H9 (cell line): ENCODE measurements at regions not wholly inside any gene's neighbourhood (a gene's known extent, or its start where the extent isn't known, plus 50 kb on each side); places are given as distances from the start of the nearest gene placed in this dataset.

Source experiments
- DNase-seq: peaks from one replicate; pipeline ENCODE4 v3.0.0-alpha.2; 2017
- H2AFZ ChIP-seq: one replicate; pipeline ENCODE4 v1.6.1; 2013; ENCODE audit warnings: mild to moderate bottlenecking, low read length, control low read depth, moderate library complexity
- H2AK5ac ChIP-seq: 2 replicates; pipeline ENCODE4 v1.6.1; 2013; ENCODE audit warnings: low read length, control low read depth, mixed read lengths; ENCODE audit not compliant: insufficient read length
- H2BK120ac ChIP-seq: one replicate; pipeline ENCODE4 v1.6.1; 2013; ENCODE audit warnings: low read depth, mild to moderate bottlenecking, low read length, control low read depth, inconsistent platforms; ENCODE audit not compliant: poor library complexity, severe bottlenecking
- H2BK12ac ChIP-seq: 2 replicates; pipeline ENCODE4 v1.6.1; 2013; ENCODE audit warnings: low read length, control low read depth, mixed read lengths, low read depth; ENCODE audit not compliant: insufficient read length
- H2BK15ac ChIP-seq: 2 replicates; pipeline ENCODE4 v1.6.1; 2013; ENCODE audit warnings: low read depth, low read length, control low read depth
- H2BK20ac ChIP-seq: one replicate; pipeline ENCODE4 v1.6.1; 2013; ENCODE audit warnings: low read depth, mild to moderate bottlenecking, low read length, control low read depth, inconsistent platforms; ENCODE audit not compliant: poor library complexity, severe bottlenecking
- H2BK5ac ChIP-seq: 2 replicates; pipeline ENCODE4 v1.6.1; 2013; ENCODE audit warnings: low read length, control low read depth, mixed read lengths; ENCODE audit not compliant: insufficient read length
- H3K14ac ChIP-seq: 2 replicates; pipeline ENCODE4 v1.6.1; 2013; ENCODE audit warnings: low read length, control low read depth; ENCODE audit not compliant: insufficient read depth
- H3K18ac ChIP-seq: 2 replicates; pipeline ENCODE4 v1.6.1; 2013; ENCODE audit warnings: low read depth, mild to moderate bottlenecking, mixed read lengths, low read length, control low read depth; ENCODE audit not compliant: insufficient read length
- H3K23ac ChIP-seq: 2 replicates; pipeline ENCODE4 v1.6.1; 2013; ENCODE audit warnings: low read length, control low read depth, mixed read lengths, low read depth; ENCODE audit not compliant: insufficient read length
- H3K23me2 ChIP-seq: 2 replicates; pipeline ENCODE4 v1.6.1; 2013; ENCODE audit warnings: low read depth, mild to moderate bottlenecking, mixed read lengths, low read length, control low read depth; ENCODE audit not compliant: insufficient read length, poor library complexity, severe bottlenecking
- H3K27ac ChIP-seq: 2 replicates; pipeline ENCODE4 v1.5.1; 2013; ENCODE audit warnings: low read length, control low read depth, mixed read lengths, low read depth; ENCODE audit not compliant: insufficient read length
- H3K27me3 ChIP-seq: 2 replicates; pipeline ENCODE4 v1.6.1; 2013; ENCODE audit warnings: low read length, control low read depth, inconsistent platforms; ENCODE audit not compliant: insufficient read depth
- H3K4ac ChIP-seq: 2 replicates; pipeline ENCODE4 v1.6.1; 2013; ENCODE audit warnings: low read depth, mild to moderate bottlenecking, control low read depth, inconsistent platforms, low read length, moderate library complexity
- H3K4me1 ChIP-seq: 2 replicates; pipeline ENCODE4 v1.6.1; 2013; ENCODE audit warnings: low read length, control low read depth, inconsistent platforms; ENCODE audit not compliant: insufficient read depth
- H3K4me2 ChIP-seq: 2 replicates; pipeline ENCODE4 v1.6.1; 2013; ENCODE audit warnings: low read length, control low read depth, mixed read lengths; ENCODE audit not compliant: insufficient read length, insufficient read depth
- H3K56ac ChIP-seq: 2 replicates; pipeline ENCODE4 v1.6.1; 2013; ENCODE audit warnings: low read depth, mild to moderate bottlenecking, mixed read lengths, low read length, control low read depth; ENCODE audit not compliant: insufficient read length
- H3K79me1 ChIP-seq: 2 replicates; pipeline ENCODE4 v1.6.1; 2013; ENCODE audit warnings: low read depth, mild to moderate bottlenecking, moderate library complexity, low read length, control low read depth, inconsistent platforms; ENCODE audit not compliant: insufficient read depth, poor library complexity, severe bottlenecking
- H3K79me2 ChIP-seq: 2 replicates; pipeline ENCODE4 v1.6.1; 2013; ENCODE audit warnings: low read length, control low read depth, inconsistent platforms; ENCODE audit not compliant: insufficient read depth
- H3K9ac ChIP-seq: 2 replicates; pipeline ENCODE4 v1.6.1; 2013; ENCODE audit warnings: low read length, control low read depth, mixed read lengths; ENCODE audit not compliant: insufficient read length; ENCODE audit errors: extremely low read depth
- H3K9me3 ChIP-seq: one replicate; pipeline ENCODE4 v1.6.1; 2013; ENCODE audit warnings: low read depth, low read length, inconsistent platforms; ENCODE audit not compliant: control insufficient read depth
- H3T11ph ChIP-seq: one replicate; pipeline ENCODE4 v1.6.1; 2013; ENCODE audit warnings: mild to moderate bottlenecking, low read length, control low read depth, inconsistent platforms
- H4K20me1 ChIP-seq: one replicate; pipeline ENCODE4 v1.6.1; 2013; ENCODE audit not compliant: control insufficient read depth, insufficient read length, insufficient read depth
- H4K5ac ChIP-seq: 2 replicates; pipeline ENCODE4 v1.6.1; 2013; ENCODE audit warnings: low read depth, mild to moderate bottlenecking, mixed read lengths, low read length, control low read depth; ENCODE audit not compliant: insufficient read length
- H4K8ac ChIP-seq: replicated peaks from 2 replicates; pipeline ENCODE4 v1.6.1; 2013; ENCODE audit warnings: low read length, control low read depth, mixed read lengths, low read depth; ENCODE audit not compliant: insufficient read length
- H4K91ac ChIP-seq: 2 replicates; pipeline ENCODE4 v1.6.1; 2013; ENCODE audit warnings: low read depth, mild to moderate bottlenecking, moderate library complexity, mixed read lengths, low read length, control low read depth; ENCODE audit not compliant: insufficient read length
- H3K27ac Mint-ChIP-seq, 3 experiments: 2 replicates in 2 of 3; 3 replicates in 1 of 3; pipeline ENCODE4 v1.8.0; 2020 to 2021; ENCODE audit warnings: mixed read lengths in 3 of 3, mild to moderate bottlenecking in 1 of 3, moderate library complexity in 1 of 3
- H3K27me3 Mint-ChIP-seq: 2 replicates; pipeline ENCODE4 v1.8.0; 2021; ENCODE audit warnings: low read depth, mild to moderate bottlenecking, moderate library complexity, mixed read lengths
- H3K36me3 Mint-ChIP-seq, 3 experiments: 2 replicates in 2 of 3; 3 replicates in 1 of 3; pipeline ENCODE4 v1.8.0; 2020 to 2021; ENCODE audit warnings: low read depth in 3 of 3, mixed read lengths in 3 of 3; ENCODE audit not compliant: insufficient read depth in 1 of 3
- H3K4me1 Mint-ChIP-seq, 2 experiments: 2 replicates each; pipeline ENCODE4 v1.8.0; 2020; ENCODE audit warnings: mixed read lengths in 2 of 2
- H3K4me3 Mint-ChIP-seq, 2 experiments: 2 replicates in 1 of 2; 3 replicates in 1 of 2; pipeline ENCODE4 v1.8.0; 2020 to 2021; ENCODE audit warnings: mild to moderate bottlenecking in 2 of 2, mixed read lengths in 2 of 2, moderate library complexity in 1 of 2
- H3K9me3 Mint-ChIP-seq, 2 experiments: 2 replicates in 1 of 2; 3 replicates in 1 of 2; pipeline ENCODE4 v1.8.0; 2020; ENCODE audit warnings: mild to moderate bottlenecking in 2 of 2, mixed read lengths in 2 of 2, moderate library complexity in 1 of 2
- WGBS: extraction: QIAGEN DNeasy Blood & Tissue Kit; methylation state at CpG from one replicate; pipeline ENCODE4 v1.1.7; 2013; ENCODE audit warnings: missing lambda C conversion rate, low lambda C conversion rate, mixed read lengths; ENCODE audit not compliant: insufficient read length; ENCODE audit errors: extremely low coverage; 5-methylcytosine and 5-hydroxymethylcytosine counted together
- TF ChIP-seq, protein P1 (sequence below): fragments of 200-600 bp; sonication (generic); conservative IDR thresholded peaks from 3 replicates; pipeline ENCODE4 v1.8.0; 2021; ENCODE audit warnings: antibody characterized with exemption, mild to moderate bottlenecking

DNA sequence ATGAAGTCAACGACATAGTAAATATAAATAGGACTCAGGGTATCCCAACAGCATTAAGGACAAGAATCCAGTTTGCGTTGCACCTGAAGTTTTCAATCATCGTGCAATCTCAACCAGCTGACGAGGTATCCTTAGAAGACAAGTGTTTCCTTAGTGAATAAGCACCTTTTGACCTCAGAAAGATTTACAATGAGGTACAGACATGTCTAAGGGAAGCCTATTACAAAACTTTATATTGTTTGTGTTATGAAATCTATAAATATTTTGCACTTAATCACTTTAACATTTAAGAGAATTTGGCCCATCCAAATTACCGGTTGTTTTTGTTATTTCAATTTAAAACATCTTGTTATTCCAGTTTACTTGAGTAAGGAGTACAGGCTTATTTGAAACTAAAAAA, 64.9 kb upstream of the PRICKLE2 start:
- H3K14ac ChIP-seq = no peak overlapping the region
- no peak overlapping the region for H2AFZ ChIP-seq
- H3T11ph ChIP-seq = no peak overlapping the region
- H3K4ac ChIP-seq = no peak overlapping the region
- no peaks in the 10 kb centered on the region for H3K79me1 ChIP-seq
- H3K79me2 ChIP-seq = no peaks in the 10 kb centered on the region
- H4K91ac ChIP-seq = no peak overlapping the region
- no peak overlapping the region for H3K27ac Mint-ChIP-seq
- no peaks in the 10 kb centered on the region for H3K27me3 Mint-ChIP-seq
- DNase-seq = no peak
- H4K20me1 ChIP-seq = no peaks in the 10 kb centered on the region
- no peak overlapping the region for H3K56ac ChIP-seq
- H2BK15ac ChIP-seq = no peak overlapping the region
- no CpG with 5 or more reads among the region's 5 CpGs for WGBS
- H4K8ac ChIP-seq = no peak overlapping the region
- no peak overlapping the region for H3K27ac ChIP-seq
- no peaks in the 10 kb centered on the region for H3K9me3 Mint-ChIP-seq
- no peaks in the 10 kb centered on the region for H3K4me1 ChIP-seq
- H3K23ac ChIP-seq = no peak overlapping the region
- TF ChIP-seq, protein P1, sequence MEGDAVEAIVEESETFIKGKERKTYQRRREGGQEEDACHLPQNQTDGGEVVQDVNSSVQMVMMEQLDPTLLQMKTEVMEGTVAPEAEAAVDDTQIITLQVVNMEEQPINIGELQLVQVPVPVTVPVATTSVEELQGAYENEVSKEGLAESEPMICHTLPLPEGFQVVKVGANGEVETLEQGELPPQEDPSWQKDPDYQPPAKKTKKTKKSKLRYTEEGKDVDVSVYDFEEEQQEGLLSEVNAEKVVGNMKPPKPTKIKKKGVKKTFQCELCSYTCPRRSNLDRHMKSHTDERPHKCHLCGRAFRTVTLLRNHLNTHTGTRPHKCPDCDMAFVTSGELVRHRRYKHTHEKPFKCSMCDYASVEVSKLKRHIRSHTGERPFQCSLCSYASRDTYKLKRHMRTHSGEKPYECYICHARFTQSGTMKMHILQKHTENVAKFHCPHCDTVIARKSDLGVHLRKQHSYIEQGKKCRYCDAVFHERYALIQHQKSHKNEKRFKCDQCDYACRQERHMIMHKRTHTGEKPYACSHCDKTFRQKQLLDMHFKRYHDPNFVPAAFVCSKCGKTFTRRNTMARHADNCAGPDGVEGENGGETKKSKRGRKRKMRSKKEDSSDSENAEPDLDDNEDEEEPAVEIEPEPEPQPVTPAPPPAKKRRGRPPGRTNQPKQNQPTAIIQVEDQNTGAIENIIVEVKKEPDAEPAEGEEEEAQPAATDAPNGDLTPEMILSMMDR = no peak
- H2AK5ac ChIP-seq = no peak overlapping the region
- H3K18ac ChIP-seq = no peak overlapping the region
- no peak overlapping the region for H4K5ac ChIP-seq
- H3K27me3 ChIP-seq = no peaks in the 10 kb centered on the region
- H2BK120ac ChIP-seq = no peak overlapping the region
- no peaks in the 10 kb centered on the region for H3K9me3 ChIP-seq
- H3K23me2 ChIP-seq = no peaks in the 10 kb centered on the region
- H3K4me2 ChIP-seq = no peak overlapping the region
- no peaks in the 10 kb centered on the region for H3K36me3 Mint-ChIP-seq
- no peaks in the 10 kb centered on the region for H3K4me1 Mint-ChIP-seq
- no peak overlapping the region for H2BK20ac ChIP-seq
- no peak overlapping the region for H2BK12ac ChIP-seq
- H3K9ac ChIP-seq = no peak overlapping the region
- H3K4me3 Mint-ChIP-seq = no peak overlapping the region
- H2BK5ac ChIP-seq = no peak overlapping the region
